ENCODE measurements at regions not wholly inside any gene's neighbourhood (a gene's known extent, or its start where the extent isn't known, plus 50 kb on each side); places are given as distances from the start of the nearest gene placed in this dataset.

GRCh38 chr4:44019721-44020120 lies 428.9 kb downstream of the KCTD8 start:
- TF ChIP-seq GABPA (IDR thresholded peaks at IDR 0.05; ENCODE audit: low read depth), result no peak
- TF ChIP-seq SPI1 (IDR thresholded peaks at IDR 0.05; ENCODE audit: borderline replicate concordance, low read depth), result no peak
- TF ChIP-seq, protein P1, sequence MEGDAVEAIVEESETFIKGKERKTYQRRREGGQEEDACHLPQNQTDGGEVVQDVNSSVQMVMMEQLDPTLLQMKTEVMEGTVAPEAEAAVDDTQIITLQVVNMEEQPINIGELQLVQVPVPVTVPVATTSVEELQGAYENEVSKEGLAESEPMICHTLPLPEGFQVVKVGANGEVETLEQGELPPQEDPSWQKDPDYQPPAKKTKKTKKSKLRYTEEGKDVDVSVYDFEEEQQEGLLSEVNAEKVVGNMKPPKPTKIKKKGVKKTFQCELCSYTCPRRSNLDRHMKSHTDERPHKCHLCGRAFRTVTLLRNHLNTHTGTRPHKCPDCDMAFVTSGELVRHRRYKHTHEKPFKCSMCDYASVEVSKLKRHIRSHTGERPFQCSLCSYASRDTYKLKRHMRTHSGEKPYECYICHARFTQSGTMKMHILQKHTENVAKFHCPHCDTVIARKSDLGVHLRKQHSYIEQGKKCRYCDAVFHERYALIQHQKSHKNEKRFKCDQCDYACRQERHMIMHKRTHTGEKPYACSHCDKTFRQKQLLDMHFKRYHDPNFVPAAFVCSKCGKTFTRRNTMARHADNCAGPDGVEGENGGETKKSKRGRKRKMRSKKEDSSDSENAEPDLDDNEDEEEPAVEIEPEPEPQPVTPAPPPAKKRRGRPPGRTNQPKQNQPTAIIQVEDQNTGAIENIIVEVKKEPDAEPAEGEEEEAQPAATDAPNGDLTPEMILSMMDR (IDR thresholded peaks at IDR 0.05; ENCODE audit: insufficient read depth, low read length), result no peak
- no peak for TF ChIP-seq POLR2AphosphoS5 (IDR thresholded peaks at IDR 0.05; ENCODE audit: low read depth)
- TF ChIP-seq, protein P2, sequence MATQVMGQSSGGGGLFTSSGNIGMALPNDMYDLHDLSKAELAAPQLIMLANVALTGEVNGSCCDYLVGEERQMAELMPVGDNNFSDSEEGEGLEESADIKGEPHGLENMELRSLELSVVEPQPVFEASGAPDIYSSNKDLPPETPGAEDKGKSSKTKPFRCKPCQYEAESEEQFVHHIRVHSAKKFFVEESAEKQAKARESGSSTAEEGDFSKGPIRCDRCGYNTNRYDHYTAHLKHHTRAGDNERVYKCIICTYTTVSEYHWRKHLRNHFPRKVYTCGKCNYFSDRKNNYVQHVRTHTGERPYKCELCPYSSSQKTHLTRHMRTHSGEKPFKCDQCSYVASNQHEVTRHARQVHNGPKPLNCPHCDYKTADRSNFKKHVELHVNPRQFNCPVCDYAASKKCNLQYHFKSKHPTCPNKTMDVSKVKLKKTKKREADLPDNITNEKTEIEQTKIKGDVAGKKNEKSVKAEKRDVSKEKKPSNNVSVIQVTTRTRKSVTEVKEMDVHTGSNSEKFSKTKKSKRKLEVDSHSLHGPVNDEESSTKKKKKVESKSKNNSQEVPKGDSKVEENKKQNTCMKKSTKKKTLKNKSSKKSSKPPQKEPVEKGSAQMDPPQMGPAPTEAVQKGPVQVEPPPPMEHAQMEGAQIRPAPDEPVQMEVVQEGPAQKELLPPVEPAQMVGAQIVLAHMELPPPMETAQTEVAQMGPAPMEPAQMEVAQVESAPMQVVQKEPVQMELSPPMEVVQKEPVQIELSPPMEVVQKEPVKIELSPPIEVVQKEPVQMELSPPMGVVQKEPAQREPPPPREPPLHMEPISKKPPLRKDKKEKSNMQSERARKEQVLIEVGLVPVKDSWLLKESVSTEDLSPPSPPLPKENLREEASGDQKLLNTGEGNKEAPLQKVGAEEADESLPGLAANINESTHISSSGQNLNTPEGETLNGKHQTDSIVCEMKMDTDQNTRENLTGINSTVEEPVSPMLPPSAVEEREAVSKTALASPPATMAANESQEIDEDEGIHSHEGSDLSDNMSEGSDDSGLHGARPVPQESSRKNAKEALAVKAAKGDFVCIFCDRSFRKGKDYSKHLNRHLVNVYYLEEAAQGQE (IDR thresholded peaks at IDR 0.05; ENCODE audit: insufficient replicate concordance, low read depth), result no peak
- DNase-seq (ENCODE audit: low read depth in 1 of 2, low spot score in 1 of 2), result no peak
- H3K4me3 ChIP-seq (replicated peaks; ENCODE audit: insufficient read depth, low read length), result no peak overlapping the region
- H3K27me3 ChIP-seq (ENCODE audit: insufficient read depth, poor library complexity, severe bottlenecking), result no peaks in the 10 kb centered on the region
- no peak overlapping the region for H3K27ac ChIP-seq (replicated peaks)

GRCh38 chr4:44025376-44026020 lies 423.1 kb downstream of the KCTD8 start:
- H3K27ac ChIP-seq (replicated peaks), result no peak overlapping the region
- no peak overlapping the region for H3K4me3 ChIP-seq (replicated peaks; ENCODE audit: insufficient read depth, low read length)
- no peak for TF ChIP-seq SPI1 (IDR thresholded peaks at IDR 0.05; ENCODE audit: borderline replicate concordance, low read depth)
- TF ChIP-seq, protein P1 (IDR thresholded peaks at IDR 0.05; ENCODE audit: insufficient read depth, low read length), result no peak
- no peak for TF ChIP-seq GABPA (IDR thresholded peaks at IDR 0.05; ENCODE audit: low read depth)
- TF ChIP-seq POLR2AphosphoS5 (IDR thresholded peaks at IDR 0.05; ENCODE audit: low read depth), result no peak
- TF ChIP-seq, protein P2 (IDR thresholded peaks at IDR 0.05; ENCODE audit: insufficient replicate concordance, low read depth), result no peak
- no peak for DNase-seq (ENCODE audit: low read depth in 1 of 2, low spot score in 1 of 2)
- no peaks in the 10 kb centered on the region for H3K27me3 ChIP-seq (ENCODE audit: insufficient read depth, poor library complexity, severe bottlenecking)

DNA sequence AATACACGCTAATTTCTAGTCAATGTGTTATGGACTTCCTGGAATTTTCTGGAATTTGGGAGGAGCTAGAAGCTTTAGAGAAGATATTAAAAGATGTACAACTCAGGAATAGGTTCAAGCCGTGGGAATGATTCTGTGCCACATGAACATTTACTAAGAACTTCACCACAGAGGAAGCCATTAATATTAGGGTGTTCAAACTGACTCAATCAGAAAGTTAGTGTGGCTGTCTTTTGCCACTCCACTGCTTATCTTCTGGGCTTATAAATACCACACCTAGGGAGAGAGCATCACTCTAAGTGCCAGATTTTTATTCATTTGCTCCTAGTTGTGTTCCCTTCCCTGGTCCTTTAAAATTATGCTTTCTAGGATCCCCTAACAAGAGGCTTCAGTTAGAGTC lies 409.8 kb downstream of the KCTD8 start:
- no peak overlapping the region for H3K4me3 ChIP-seq (replicated peaks; ENCODE audit: insufficient read depth, low read length)
- no peaks in the 10 kb centered on the region for H3K27me3 ChIP-seq (ENCODE audit: insufficient read depth, poor library complexity, severe bottlenecking)
- TF ChIP-seq, protein P2 (IDR thresholded peaks at IDR 0.05; ENCODE audit: insufficient replicate concordance, low read depth), result no peak
- TF ChIP-seq GABPA (IDR thresholded peaks at IDR 0.05; ENCODE audit: low read depth) (no peak), SPI1 (IDR thresholded peaks at IDR 0.05; ENCODE audit: borderline replicate concordance, low read depth) (no peak), POLR2AphosphoS5 (IDR thresholded peaks at IDR 0.05; ENCODE audit: low read depth) (no peak)
- TF ChIP-seq, protein P1 (IDR thresholded peaks at IDR 0.05; ENCODE audit: insufficient read depth, low read length), result no peak
- no peak overlapping the region for H3K27ac ChIP-seq (replicated peaks)
- DNase-seq (ENCODE audit: low read depth in 1 of 2, low spot score in 1 of 2), result no peak
